Bronchial epithelial cell (primary cell): ENCODE measurements at regions not wholly inside any gene's neighbourhood (a gene's known extent, or its start where the extent isn't known, plus 50 kb on each side); places are given as distances from the start of the nearest gene placed in this dataset.
A peak's percentile ranks its signal among the peaks of the same experiment; 100 is the strongest.

Source experiments
- DNase-seq: peaks from one replicate; pipeline ENCODE4 v3.0.0-alpha.2; 2010; ENCODE audit warnings: low read depth
- FAIRE-seq: peaks from 2 replicates; lab custom pipeline; 2011; peaks lifted over from hg19 to GRCh38; lab: Jason Lieb, UNC
- H3K27me3 ChIP-seq: 2 replicates; pipeline ENCODE4 v1.5.1; 2011; ENCODE audit warnings: low read length; ENCODE audit not compliant: control insufficient read depth, insufficient read depth
- H3K36me3 ChIP-seq: 2 replicates; pipeline ENCODE4 v1.5.1; 2011; ENCODE audit warnings: low read length; ENCODE audit not compliant: control insufficient read depth, insufficient read depth
- H3K4me3 ChIP-seq: 2 replicates; pipeline ENCODE4 v1.5.1; 2011; ENCODE audit warnings: mild to moderate bottlenecking, low read depth, low read length, control low read depth
- TF ChIP-seq, protein P1 (sequence below): IDR thresholded peaks from 2 replicates; pipeline ENCODE4 v1.5.1; 2011; ENCODE audit warnings: mild to moderate bottlenecking, moderate library complexity, low read length, control low read depth, inconsistent platforms; ENCODE audit not compliant: insufficient read depth, severe bottlenecking

- no peaks in the 10 kb centered on the region for H3K36me3 ChIP-seq
- no peak overlapping the region for H3K4me3 ChIP-seq
- TF ChIP-seq, protein P1, sequence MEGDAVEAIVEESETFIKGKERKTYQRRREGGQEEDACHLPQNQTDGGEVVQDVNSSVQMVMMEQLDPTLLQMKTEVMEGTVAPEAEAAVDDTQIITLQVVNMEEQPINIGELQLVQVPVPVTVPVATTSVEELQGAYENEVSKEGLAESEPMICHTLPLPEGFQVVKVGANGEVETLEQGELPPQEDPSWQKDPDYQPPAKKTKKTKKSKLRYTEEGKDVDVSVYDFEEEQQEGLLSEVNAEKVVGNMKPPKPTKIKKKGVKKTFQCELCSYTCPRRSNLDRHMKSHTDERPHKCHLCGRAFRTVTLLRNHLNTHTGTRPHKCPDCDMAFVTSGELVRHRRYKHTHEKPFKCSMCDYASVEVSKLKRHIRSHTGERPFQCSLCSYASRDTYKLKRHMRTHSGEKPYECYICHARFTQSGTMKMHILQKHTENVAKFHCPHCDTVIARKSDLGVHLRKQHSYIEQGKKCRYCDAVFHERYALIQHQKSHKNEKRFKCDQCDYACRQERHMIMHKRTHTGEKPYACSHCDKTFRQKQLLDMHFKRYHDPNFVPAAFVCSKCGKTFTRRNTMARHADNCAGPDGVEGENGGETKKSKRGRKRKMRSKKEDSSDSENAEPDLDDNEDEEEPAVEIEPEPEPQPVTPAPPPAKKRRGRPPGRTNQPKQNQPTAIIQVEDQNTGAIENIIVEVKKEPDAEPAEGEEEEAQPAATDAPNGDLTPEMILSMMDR = no peak
- H3K27me3 ChIP-seq = no peaks in the 10 kb centered on the region
- DNase-seq = no peak
- no peak for FAIRE-seq
Observed at GRCh38 chr2:239821694-239822075, 203.5 kb downstream of the NDUFA10 start.

- H3K4me3 ChIP-seq = no peak overlapping the region
- no peaks in the 10 kb centered on the region for H3K36me3 ChIP-seq
- DNase-seq (no peak), FAIRE-seq (no peak)
- H3K27me3 ChIP-seq = no peaks in the 10 kb centered on the region
- TF ChIP-seq, protein P1 = no peak
Observed at GRCh38 chr2:239820836-239821693, 204.1 kb downstream of the NDUFA10 start.

GRCh38 chr2:239819974-239820555 is 205.1 kb downstream of the NDUFA10 start:
- peak; percentile 4 for DNase-seq
- Histone ChIP-seq H3K4me3 (no peak overlapping the region), H3K36me3 (no peaks in the 10 kb centered on the region), H3K27me3 (no peaks in the 10 kb centered on the region)
- FAIRE-seq = no peak
- TF ChIP-seq, protein P1 = no peak

DNA sequence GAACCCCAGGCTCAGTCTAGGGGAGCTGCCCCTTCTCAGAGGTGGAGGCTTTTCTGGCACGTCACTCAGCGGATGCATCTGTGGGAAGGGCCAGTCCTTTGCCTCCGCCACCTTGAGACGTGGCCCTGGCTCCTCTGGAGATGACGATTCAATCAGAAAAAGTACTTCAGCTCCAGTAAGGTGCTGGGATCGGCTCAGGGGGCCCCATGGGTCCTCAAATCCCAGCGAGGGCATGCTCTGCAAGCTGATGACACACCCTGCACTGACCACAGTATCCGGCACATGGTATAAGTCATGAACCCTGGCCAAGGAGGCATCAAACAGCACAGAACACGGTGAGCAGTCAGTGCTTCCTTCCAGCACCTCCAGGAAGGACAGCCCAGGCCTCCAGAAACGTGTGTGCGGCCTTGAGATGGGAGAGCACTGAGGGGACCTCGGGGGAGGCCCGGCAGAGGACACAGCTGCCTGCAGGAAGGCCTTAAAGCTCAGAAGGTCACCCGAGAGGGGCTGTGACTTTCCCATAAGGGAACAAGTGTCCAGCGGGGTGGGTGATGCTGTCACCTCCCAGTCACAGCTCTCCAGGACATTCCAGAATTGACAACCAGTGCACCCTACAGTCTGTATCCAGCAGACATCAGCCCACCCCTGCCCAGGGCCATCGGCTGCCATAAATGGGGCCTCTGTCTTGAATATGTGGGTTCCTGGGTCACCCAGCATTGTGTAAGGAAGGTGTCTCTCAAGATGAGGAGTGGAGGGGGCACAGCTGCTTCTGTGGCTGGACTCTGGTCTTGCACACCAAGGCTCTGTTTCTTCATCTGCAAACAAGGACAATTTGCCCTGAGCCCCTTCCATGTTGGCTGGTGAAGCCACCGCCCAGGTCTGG is 205.8 kb downstream of the NDUFA10 start:
- TF ChIP-seq, protein P1 = no peak
- no peaks in the 10 kb centered on the region for H3K27me3 ChIP-seq
- H3K36me3 ChIP-seq = no peaks in the 10 kb centered on the region
- DNase-seq = no peak
- FAIRE-seq = no peak
- no peak overlapping the region for H3K4me3 ChIP-seq

- no peak for DNase-seq
- H3K27me3 ChIP-seq = no peaks in the 10 kb centered on the region
- H3K4me3 ChIP-seq = no peak overlapping the region
- no peaks in the 10 kb centered on the region for H3K36me3 ChIP-seq
- FAIRE-seq = no peak
- TF ChIP-seq, protein P1 = no peak
Observed at GRCh38 chr2:239818531-239819011, 206.6 kb downstream of the NDUFA10 start.
